ENCODE measurements at regions not wholly inside any gene's neighbourhood (a gene's known extent, or its start where the extent isn't known, plus 50 kb on each side); places are given as distances from the start of the nearest gene placed in this dataset.

- TF ChIP-seq EZH2 (IDR thresholded peaks at IDR 0.05; ENCODE audit: low read length, missing control alignments) (no peak), CTCF (conservative IDR thresholded peaks at IDR 0.05 in 1 of 2, IDR thresholded peaks at IDR 0.05 in 1 of 2; ENCODE audit: low read depth in 1 of 2, low read length in 2 of 2) (no peak)
Observed at GRCh38 chr2:80943487-80943886, 638.9 kb upstream of the LRRTM1 start.

All from fibroblast of lung (primary cell).